ENCODE measurements at regions not wholly inside any gene's neighbourhood (a gene's known extent, or its start where the extent isn't known, plus 50 kb on each side); places are given as distances from the start of the nearest gene placed in this dataset.

DNA sequence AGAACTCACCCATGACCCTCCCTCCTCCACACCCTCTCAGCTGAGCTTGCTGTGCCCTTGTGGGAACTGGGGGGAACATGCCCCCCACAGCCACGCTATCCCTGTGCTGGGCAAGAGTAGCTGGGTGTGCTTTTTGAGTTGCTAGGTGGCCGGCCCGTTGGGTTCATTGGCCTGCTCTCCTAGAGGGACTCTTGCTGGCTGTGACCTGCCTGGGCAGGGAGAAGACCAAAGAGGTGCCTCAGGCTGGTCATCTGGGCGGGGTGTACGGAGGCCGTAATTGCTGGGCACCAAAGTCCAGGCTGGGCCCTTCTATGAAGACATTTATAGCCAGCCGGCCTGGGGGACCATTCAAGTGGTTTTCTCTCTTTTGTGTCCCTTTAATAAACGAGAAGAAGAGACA lies 138.3 kb upstream of the ZBTB40 start:
- H3K4me2 ChIP-seq (ENCODE audit: low read length): no peak overlapping the region
- H3K9me2 ChIP-seq (replicated peaks; ENCODE audit: control insufficient read depth, low read length): no peaks in the 10 kb centered on the region
- H4K20me1 ChIP-seq (ENCODE audit: control insufficient read depth, insufficient read depth, low read depth, low read length): no peaks in the 10 kb centered on the region
- no peak overlapping the region for H3K4me3 ChIP-seq (ENCODE audit: low read length)
- peaks cover 2% of the 10 kb centered on the region for H3K27me3 ChIP-seq (ENCODE audit: control insufficient read depth, low read length)
- H3K27ac ChIP-seq (ENCODE audit: low read depth, low read length): no peak overlapping the region
- no peaks in the 10 kb centered on the region for H3F3A ChIP-seq (ENCODE audit: control insufficient read depth, insufficient read depth)
- H3K4me1 ChIP-seq (ENCODE audit: control insufficient read depth, low read length): no peaks in the 10 kb centered on the region
- H3K9me3 ChIP-seq (ENCODE audit: control insufficient read depth, insufficient read depth, low read length): no peaks in the 10 kb centered on the region
- H3K79me2 ChIP-seq (ENCODE audit: control insufficient read depth, low read length): no peaks in the 10 kb centered on the region
- no peak for TF ChIP-seq EZH2phosphoT487 (IDR thresholded peaks at IDR 0.05; ENCODE audit: borderline replicate concordance, low read length)
- TF ChIP-seq, protein P1, sequence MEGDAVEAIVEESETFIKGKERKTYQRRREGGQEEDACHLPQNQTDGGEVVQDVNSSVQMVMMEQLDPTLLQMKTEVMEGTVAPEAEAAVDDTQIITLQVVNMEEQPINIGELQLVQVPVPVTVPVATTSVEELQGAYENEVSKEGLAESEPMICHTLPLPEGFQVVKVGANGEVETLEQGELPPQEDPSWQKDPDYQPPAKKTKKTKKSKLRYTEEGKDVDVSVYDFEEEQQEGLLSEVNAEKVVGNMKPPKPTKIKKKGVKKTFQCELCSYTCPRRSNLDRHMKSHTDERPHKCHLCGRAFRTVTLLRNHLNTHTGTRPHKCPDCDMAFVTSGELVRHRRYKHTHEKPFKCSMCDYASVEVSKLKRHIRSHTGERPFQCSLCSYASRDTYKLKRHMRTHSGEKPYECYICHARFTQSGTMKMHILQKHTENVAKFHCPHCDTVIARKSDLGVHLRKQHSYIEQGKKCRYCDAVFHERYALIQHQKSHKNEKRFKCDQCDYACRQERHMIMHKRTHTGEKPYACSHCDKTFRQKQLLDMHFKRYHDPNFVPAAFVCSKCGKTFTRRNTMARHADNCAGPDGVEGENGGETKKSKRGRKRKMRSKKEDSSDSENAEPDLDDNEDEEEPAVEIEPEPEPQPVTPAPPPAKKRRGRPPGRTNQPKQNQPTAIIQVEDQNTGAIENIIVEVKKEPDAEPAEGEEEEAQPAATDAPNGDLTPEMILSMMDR (IDR thresholded peaks at IDR 0.05; ENCODE audit: low read depth, low read length, poor library complexity, severe bottlenecking): no peak
- H3K36me3 ChIP-seq (ENCODE audit: control insufficient read depth, low read length): no peaks in the 10 kb centered on the region

GRCh38 chr1:22314706-22315105 lies 136.9 kb upstream of the ZBTB40 start:
- Histone ChIP-seq H3K27me3 (ENCODE audit: control insufficient read depth, low read length) (no peaks in the 10 kb centered on the region), H3K36me3 (ENCODE audit: control insufficient read depth, low read length) (no peaks in the 10 kb centered on the region), H3K9me2 (replicated peaks; ENCODE audit: control insufficient read depth, low read length) (no peaks in the 10 kb centered on the region), H3K27ac (ENCODE audit: low read depth, low read length) (no peak overlapping the region), H3K79me2 (ENCODE audit: control insufficient read depth, low read length) (no peaks in the 10 kb centered on the region), H3K4me3 (ENCODE audit: low read length) (no peak overlapping the region), H3K4me1 (ENCODE audit: control insufficient read depth, low read length) (no peaks in the 10 kb centered on the region), H3K4me2 (ENCODE audit: low read length) (no peak overlapping the region), H4K20me1 (ENCODE audit: control insufficient read depth, insufficient read depth, low read depth, low read length) (no peaks in the 10 kb centered on the region), H3F3A (ENCODE audit: control insufficient read depth, insufficient read depth) (no peaks in the 10 kb centered on the region), H3K9me3 (ENCODE audit: control insufficient read depth, insufficient read depth, low read length) (no peaks in the 10 kb centered on the region)
- TF ChIP-seq, protein P1 (IDR thresholded peaks at IDR 0.05; ENCODE audit: low read depth, low read length, poor library complexity, severe bottlenecking): no peak
- no peak for TF ChIP-seq EZH2phosphoT487 (IDR thresholded peaks at IDR 0.05; ENCODE audit: borderline replicate concordance, low read length)

DNA sequence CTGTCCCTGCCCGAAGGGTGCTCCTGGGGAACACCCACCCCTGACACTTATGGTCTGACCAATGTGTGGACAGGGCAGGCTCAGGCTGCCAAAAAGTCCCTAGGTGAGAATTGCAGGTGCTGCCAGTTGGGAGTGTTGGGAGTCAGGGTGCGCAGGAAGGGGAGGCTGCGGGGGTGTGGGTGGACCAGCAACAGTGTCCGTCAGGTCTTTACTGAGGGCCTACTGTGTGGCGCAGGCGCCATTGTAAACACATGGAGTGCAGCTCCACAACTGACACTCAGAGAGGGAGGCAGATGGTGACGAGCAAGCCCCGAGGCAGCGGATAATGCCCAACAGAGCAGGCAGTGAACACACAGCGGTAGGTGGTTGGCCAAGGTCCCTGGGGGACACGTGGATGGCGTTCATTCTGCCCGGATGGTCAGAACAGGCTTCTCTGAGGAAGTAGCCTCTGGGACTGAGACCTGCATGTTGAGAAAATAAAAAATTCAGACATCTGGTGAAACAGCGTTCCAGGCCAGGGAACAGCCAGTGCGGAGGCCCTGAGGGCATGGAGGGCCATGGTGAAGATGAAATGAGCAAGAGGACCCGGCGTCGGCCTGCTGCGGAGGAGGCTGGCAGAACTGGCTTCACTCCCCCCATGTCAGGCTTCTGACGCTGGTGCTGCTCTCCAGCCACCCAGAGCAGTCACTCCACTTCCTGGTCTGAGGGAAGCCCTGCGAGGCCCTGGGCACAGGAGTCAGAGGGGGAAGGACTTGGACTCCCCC lies 136.2 kb upstream of the ZBTB40 start:
- Histone ChIP-seq H3K9me2 (replicated peaks; ENCODE audit: control insufficient read depth, low read length) (no peaks in the 10 kb centered on the region), H3K27ac (ENCODE audit: low read depth, low read length) (no peak overlapping the region)
- TF ChIP-seq, protein P1 (IDR thresholded peaks at IDR 0.05; ENCODE audit: low read depth, low read length, poor library complexity, severe bottlenecking): no peak

More for the DNA sequence above, 136.2 kb upstream of the ZBTB40 start:
- Histone ChIP-seq H3K4me1 (ENCODE audit: control insufficient read depth, low read length) (no peaks in the 10 kb centered on the region), H3K4me2 (ENCODE audit: low read length) (no peak overlapping the region), H3K9me3 (ENCODE audit: control insufficient read depth, insufficient read depth, low read length) (no peaks in the 10 kb centered on the region), H3K36me3 (ENCODE audit: control insufficient read depth, low read length) (no peaks in the 10 kb centered on the region), H3F3A (ENCODE audit: control insufficient read depth, insufficient read depth) (no peaks in the 10 kb centered on the region), H3K27me3 (ENCODE audit: control insufficient read depth, low read length) (no peaks in the 10 kb centered on the region), H4K20me1 (ENCODE audit: control insufficient read depth, insufficient read depth, low read depth, low read length) (no peaks in the 10 kb centered on the region), H3K79me2 (ENCODE audit: control insufficient read depth, low read length) (no peaks in the 10 kb centered on the region), H3K4me3 (ENCODE audit: low read length) (no peak overlapping the region)
